ENCODE measurements at regions not wholly inside any gene's neighbourhood (a gene's known extent, or its start where the extent isn't known, plus 50 kb on each side); places are given as distances from the start of the nearest gene placed in this dataset.

DNA sequence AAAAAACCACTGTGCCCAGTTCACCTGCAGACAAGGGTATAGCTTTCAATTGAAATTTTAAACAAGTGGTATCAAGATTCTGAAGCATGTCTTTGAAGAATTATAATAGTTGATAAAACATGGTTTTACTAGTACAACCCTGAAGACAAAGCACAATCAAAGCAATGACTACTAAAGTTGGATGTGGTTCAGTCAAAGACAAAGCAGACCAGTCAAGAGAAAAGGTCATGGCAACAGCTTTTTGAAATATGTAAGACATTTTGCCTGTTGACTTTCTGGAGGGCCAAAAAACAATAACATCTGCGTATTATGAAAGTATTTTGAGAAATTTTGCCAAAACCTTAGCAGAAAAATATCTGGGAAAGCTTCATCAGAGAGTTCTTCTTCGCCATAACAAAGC, 1393.6 kb downstream of the SI start:
- TF ChIP-seq, protein P1, sequence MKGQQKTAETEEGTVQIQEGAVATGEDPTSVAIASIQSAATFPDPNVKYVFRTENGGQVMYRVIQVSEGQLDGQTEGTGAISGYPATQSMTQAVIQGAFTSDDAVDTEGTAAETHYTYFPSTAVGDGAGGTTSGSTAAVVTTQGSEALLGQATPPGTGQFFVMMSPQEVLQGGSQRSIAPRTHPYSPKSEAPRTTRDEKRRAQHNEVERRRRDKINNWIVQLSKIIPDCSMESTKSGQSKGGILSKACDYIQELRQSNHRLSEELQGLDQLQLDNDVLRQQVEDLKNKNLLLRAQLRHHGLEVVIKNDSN (IDR thresholded peaks at IDR 0.05): no peak
- TF ChIP-seq TCF12 (IDR thresholded peaks at IDR 0.05; ENCODE audit: low read depth) (no peak), NFIC (IDR thresholded peaks at IDR 0.05) (no peak), TAF1 (IDR thresholded peaks at IDR 0.05; ENCODE audit: low read depth) (no peak), TEAD4 (IDR thresholded peaks at IDR 0.05) (no peak), RAD21 (IDR thresholded peaks at IDR 0.05; ENCODE audit: low read depth) (no peak), EP300 (IDR thresholded peaks at IDR 0.05; ENCODE audit: borderline replicate concordance) (no peak), CREB1 (IDR thresholded peaks at IDR 0.05; ENCODE audit: low read depth) (no peak), ZBTB7A (IDR thresholded peaks at IDR 0.05; ENCODE audit: low read depth) (no peak)
- TF ChIP-seq, protein P2, sequence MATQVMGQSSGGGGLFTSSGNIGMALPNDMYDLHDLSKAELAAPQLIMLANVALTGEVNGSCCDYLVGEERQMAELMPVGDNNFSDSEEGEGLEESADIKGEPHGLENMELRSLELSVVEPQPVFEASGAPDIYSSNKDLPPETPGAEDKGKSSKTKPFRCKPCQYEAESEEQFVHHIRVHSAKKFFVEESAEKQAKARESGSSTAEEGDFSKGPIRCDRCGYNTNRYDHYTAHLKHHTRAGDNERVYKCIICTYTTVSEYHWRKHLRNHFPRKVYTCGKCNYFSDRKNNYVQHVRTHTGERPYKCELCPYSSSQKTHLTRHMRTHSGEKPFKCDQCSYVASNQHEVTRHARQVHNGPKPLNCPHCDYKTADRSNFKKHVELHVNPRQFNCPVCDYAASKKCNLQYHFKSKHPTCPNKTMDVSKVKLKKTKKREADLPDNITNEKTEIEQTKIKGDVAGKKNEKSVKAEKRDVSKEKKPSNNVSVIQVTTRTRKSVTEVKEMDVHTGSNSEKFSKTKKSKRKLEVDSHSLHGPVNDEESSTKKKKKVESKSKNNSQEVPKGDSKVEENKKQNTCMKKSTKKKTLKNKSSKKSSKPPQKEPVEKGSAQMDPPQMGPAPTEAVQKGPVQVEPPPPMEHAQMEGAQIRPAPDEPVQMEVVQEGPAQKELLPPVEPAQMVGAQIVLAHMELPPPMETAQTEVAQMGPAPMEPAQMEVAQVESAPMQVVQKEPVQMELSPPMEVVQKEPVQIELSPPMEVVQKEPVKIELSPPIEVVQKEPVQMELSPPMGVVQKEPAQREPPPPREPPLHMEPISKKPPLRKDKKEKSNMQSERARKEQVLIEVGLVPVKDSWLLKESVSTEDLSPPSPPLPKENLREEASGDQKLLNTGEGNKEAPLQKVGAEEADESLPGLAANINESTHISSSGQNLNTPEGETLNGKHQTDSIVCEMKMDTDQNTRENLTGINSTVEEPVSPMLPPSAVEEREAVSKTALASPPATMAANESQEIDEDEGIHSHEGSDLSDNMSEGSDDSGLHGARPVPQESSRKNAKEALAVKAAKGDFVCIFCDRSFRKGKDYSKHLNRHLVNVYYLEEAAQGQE (IDR thresholded peaks at IDR 0.05; ENCODE audit: low read depth): no peak

DNA sequence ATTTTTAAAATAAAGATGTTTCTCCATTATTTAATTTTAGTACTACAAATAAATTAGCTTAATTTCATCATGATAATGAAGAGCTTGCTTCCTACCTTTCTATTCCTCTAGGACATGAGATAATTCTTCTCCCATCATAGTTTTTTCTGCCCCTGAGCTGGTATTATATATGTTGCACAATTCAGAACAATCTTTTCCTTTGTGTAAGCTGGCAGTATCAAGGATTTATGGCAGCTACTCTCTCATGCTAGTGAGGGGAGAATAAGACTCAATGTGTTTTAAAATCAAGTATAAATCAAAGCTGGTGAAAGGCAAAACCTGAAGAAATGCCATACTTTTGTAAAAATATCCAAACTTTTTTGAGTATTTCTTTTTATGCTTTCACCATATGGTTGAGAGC, 1405.3 kb downstream of the SI start:
- TF ChIP-seq CREB1 (IDR thresholded peaks at IDR 0.05; ENCODE audit: low read depth): no peak
- TF ChIP-seq NFIC (IDR thresholded peaks at IDR 0.05): no peak
- TF ChIP-seq FOXM1 (IDR thresholded peaks at IDR 0.05; ENCODE audit: borderline replicate concordance, low read depth): no peak
- no peak for TF ChIP-seq EGR1 (IDR thresholded peaks at IDR 0.05)
- TF ChIP-seq, protein P2 (IDR thresholded peaks at IDR 0.05; ENCODE audit: low read depth): no peak
- TF ChIP-seq YY1 (IDR thresholded peaks at IDR 0.05; ENCODE audit: low read depth): no peak
- no peak for TF ChIP-seq EP300 (IDR thresholded peaks at IDR 0.05; ENCODE audit: borderline replicate concordance)
- no peak for TF ChIP-seq TAF1 (IDR thresholded peaks at IDR 0.05; ENCODE audit: low read depth)
- TF ChIP-seq, protein P1 (IDR thresholded peaks at IDR 0.05): no peak
- no peak for TF ChIP-seq TEAD4 (IDR thresholded peaks at IDR 0.05)
- TF ChIP-seq TCF12 (IDR thresholded peaks at IDR 0.05; ENCODE audit: low read depth): no peak
- TF ChIP-seq, protein P3, sequence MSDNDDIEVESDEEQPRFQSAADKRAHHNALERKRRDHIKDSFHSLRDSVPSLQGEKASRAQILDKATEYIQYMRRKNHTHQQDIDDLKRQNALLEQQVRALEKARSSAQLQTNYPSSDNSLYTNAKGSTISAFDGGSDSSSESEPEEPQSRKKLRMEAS (IDR thresholded peaks at IDR 0.05): no peak
- TF ChIP-seq RAD21 (IDR thresholded peaks at IDR 0.05; ENCODE audit: low read depth): no peak
- TF ChIP-seq CEBPB (IDR thresholded peaks at IDR 0.05): no peak

DNA sequence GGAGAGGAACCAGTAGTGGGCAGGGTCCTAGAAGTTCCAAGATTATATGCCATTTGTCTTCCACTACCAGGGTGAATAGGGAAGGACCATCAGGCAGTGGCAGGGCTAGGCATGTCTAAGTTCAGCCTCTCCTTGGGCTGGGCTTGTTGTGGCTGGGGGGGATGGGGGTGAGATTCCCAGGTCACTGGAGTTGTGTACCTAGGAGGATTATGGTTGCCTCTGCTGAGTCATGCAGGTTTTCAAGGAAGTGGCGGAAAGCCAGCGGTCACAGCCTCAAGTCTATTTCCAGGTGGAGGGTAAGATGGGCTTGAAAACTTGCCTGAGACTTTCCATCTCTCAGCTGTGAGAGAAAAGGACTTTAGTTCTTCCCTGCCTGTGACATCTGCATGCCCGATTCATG, 1407.1 kb downstream of the SI start:
- no peak for TF ChIP-seq FOXM1 (IDR thresholded peaks at IDR 0.05; ENCODE audit: borderline replicate concordance, low read depth)
- TF ChIP-seq YY1 (IDR thresholded peaks at IDR 0.05; ENCODE audit: low read depth): no peak
- TF ChIP-seq NFIC (IDR thresholded peaks at IDR 0.05): no peak
- TF ChIP-seq EGR1 (IDR thresholded peaks at IDR 0.05): no peak
- no peak for TF ChIP-seq ZBTB7A (IDR thresholded peaks at IDR 0.05; ENCODE audit: low read depth)
- TF ChIP-seq, protein P3 (IDR thresholded peaks at IDR 0.05): no peak
- no peak for TF ChIP-seq CREB1 (IDR thresholded peaks at IDR 0.05; ENCODE audit: low read depth)
- TF ChIP-seq, protein P1 (IDR thresholded peaks at IDR 0.05): no peak
- TF ChIP-seq, protein P2 (IDR thresholded peaks at IDR 0.05; ENCODE audit: low read depth): no peak
- no peak for TF ChIP-seq TCF12 (IDR thresholded peaks at IDR 0.05; ENCODE audit: low read depth)

DNA sequence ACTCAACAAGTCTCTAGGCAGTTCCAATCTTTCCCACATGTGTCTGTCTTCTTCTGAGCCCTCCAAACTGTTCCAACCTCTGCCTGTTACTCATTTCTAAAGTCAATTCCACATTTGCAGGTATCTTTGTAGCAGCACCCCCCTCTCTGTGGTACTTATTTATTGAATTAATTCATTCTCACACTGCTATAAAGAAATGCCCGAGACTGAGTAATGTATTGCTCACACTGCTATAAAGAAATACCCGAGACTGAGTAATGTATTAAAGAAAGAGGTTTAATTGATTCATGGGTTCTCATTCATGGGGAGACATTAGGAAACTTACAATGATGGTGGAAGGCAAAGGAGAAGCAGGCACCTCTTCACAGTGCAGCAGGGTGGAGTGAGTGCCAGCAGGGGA, 1413.8 kb downstream of the SI start:
- TF ChIP-seq FOXM1 (IDR thresholded peaks at IDR 0.05; ENCODE audit: borderline replicate concordance, low read depth): no peak
- TF ChIP-seq ZBTB7A (IDR thresholded peaks at IDR 0.05; ENCODE audit: low read depth): no peak
- no peak for TF ChIP-seq TEAD4 (IDR thresholded peaks at IDR 0.05)
- no peak for TF ChIP-seq YY1 (IDR thresholded peaks at IDR 0.05; ENCODE audit: low read depth)
- no peak for TF ChIP-seq CREB1 (IDR thresholded peaks at IDR 0.05; ENCODE audit: low read depth)
- TF ChIP-seq, protein P2 (IDR thresholded peaks at IDR 0.05; ENCODE audit: low read depth): no peak
- no peak for TF ChIP-seq CEBPB (IDR thresholded peaks at IDR 0.05)
- TF ChIP-seq, protein P3 (IDR thresholded peaks at IDR 0.05): no peak
- TF ChIP-seq, protein P1 (IDR thresholded peaks at IDR 0.05): no peak
- TF ChIP-seq NFIC (IDR thresholded peaks at IDR 0.05): no peak
